Activated CD4-positive, alpha-beta T cell treated with anti-CD3 and anti-CD28 coated beads, Interleukin-2, amount 50 U/mL, for 24 hours (primary cell): ENCODE measurements at regions not wholly inside any gene's neighbourhood (a gene's known extent, or its start where the extent isn't known, plus 50 kb on each side); places are given as distances from the start of the nearest gene placed in this dataset.
"Not testable (repeated sequence)": the region's sequence is repeated elsewhere in the genome, so short reads cannot be mapped to it uniquely, and the experiment has no call there.

Experiments used
- DNase-seq, 2 donors: peaks; one replicate each; pipeline ENCODE4 v3.0.0-alpha.2; 2020; ENCODE audit warnings: low read depth in 1 of 2, low spot score in 1 of 2

DNA sequence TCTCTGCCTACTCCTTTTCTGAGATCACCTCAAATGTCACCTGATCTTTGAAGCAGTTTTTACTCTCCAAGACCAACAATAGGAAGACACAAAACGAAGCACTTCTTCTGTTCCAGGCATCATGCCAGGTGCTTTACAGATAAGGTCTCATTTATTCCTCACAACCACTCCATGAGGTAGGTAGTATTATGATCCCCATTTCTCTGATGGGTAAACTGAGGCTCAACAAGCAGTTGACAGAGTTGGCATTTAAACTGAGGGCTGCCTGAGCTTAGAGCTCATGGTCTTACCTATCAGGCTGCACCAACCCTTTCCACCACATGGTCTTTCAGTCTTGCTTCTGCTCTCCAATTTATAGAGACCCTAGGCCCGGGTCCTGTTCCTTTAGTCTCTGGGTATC lies 147.2 kb upstream of the JUN start:
- no peak for DNase-seq

DNA sequence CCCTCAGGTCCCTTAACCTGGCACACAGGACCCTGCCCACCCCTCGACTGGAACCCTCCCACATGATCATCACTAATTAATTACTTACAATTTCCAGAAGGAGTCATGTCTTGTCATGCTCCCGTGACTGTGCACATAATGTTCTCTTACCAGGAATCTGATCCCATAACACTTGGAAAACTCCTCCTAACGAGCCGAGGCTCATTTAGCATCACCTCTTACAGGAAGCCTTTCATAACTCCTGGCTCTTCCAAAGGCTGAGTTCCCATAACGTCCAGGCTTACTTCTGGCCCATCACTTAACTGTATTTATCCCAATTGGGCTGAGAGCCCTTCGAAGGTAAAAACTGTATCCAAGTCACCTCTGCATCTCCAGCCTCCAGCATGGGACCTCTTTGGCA lies 147.9 kb upstream of the JUN start:
- DNase-seq = no peak

DNA sequence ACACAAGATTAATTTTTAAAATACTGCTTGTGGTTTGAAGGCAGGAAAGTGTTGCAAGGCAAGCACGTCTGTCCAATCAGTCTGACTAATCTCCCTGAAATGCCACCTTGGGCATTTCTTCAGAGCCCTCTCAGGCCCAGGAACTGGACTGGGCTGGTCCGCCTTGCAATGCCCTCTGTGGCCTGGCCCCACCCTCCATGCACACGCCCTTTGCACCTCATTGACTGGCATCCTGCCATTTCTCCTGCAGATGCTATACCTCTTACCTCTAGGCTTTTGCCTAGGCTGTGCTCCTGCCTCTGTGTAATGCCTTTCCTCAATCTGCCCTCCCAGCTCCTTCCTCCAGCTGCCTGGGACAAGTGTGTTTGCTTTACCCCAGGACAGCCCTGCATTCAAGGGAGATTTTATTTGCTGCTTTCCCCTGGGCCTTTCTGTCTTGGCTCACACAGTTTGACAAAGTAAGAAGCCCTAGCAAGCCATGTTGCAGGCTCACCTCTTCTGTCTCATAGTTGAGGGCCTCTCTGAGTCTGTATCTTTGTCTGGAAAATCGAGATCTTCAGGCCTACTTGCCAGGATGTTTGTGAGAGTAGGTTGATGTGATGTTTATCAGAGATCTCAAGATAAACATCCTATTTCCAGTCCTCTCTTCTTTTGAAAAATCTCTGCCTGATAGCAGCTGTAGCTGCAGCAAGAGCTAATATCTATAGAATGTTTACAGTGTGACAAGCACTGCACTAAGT lies 149.2 kb upstream of the JUN start:
- no peak for DNase-seq

DNA sequence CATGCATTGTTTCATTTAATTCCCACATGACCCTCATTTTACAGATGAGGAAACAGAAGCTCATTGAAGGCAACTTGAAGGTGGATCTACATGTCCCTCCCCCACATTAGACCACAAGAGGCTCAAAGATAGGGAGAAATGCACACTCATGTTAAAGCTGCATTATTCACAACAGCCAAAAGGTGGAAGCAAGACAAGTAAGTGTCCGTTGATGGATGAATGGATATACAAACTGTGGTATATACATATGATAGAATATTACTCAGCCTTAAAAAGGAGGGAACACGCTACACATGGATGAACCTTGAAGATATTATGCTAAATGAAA lies 149.7 kb upstream of the JUN start:
- no peak for DNase-seq

DNA sequence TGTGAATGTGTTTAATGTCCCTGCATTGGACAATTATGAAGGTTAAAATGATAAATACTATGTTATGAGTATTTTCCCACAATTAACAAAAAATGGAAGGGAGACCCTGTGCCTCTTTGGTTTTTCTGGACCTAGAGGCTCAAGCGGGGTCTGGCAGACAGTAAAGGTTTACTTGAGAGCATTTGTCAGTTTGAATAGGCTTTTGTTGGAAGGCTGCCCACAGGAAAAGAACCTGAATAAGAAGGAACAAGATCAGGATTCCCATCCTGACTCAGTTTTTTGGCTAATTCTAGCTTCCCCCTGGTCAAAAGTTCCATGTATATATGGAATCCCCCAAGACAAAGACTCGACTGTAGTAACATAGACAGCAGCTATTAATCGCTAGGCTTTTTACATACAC lies 150.9 kb upstream of the JUN start:
- DNase-seq = no peak

DNA sequence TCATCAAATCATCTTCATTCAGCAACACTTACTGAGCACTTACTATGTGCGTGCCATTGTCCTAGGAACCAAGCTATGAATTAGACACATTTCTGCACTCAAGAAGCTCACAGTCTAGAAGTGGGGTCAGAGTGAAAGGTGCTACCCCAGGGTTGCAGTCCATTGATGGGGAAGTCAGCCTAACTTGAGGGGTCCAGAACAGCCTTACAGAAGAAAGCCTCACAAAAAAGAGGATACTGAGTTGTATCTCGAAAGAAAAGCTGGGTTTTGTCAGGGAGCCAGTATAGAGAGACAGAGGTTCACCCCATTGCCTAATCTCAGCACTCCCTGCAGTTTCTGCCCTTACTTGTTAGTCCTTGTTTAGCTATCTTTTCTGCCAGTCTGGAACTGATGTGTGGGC lies 153.1 kb upstream of the JUN start:
- DNase-seq = no peak

DNA sequence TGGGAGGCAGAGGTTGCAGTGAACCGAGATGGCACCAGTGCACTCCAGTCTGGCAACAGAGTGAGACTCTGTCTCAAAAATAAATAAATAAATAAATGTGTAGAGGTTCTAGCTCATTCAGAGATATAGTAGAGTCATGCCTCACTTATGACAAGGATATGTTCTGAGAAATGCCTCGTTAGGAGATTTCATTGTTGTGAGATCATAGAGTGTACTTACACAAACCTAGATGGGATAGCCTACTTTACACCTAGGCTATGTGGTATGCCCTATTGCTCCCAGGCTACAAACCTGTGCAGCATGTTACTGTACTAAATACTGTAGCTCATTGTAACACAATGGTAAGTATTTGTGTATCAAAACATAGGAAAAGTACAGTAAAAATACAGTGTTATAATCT lies 155.3 kb upstream of the JUN start:
- DNase-seq = no peak

DNA sequence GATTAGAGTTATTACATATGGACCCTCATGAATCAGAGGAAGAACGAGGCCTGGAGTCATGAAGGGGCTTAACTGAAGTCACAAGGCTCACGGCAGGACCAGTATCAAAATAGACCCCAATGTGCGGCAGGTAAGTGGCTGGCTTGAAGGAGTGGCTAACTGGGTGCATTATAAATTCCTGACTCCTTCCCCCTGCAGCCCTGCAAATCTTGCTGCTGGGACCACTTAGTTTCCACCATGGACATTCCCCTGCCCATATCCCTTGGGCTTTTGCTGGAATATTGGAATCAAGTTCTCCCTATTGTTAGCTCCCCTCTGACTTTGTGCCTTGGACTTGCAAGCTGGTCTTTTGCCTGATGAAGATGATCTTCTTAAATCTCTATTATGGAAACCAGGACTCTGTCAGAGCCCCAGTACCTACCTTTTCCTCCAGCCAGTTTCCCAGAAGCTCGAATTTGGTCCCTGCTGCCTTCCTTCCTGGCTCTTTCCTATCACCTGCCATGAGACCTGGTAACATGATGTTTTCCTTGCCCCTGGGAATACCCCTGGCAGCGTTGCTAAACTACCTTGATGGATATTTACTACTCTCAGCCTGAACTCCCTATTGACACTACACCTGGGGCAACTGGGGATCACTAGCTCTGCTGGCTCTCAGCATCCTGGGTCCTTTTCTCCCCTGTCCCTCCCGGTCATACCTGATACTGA lies 156.0 kb upstream of the JUN start:
- no peak for DNase-seq

DNA sequence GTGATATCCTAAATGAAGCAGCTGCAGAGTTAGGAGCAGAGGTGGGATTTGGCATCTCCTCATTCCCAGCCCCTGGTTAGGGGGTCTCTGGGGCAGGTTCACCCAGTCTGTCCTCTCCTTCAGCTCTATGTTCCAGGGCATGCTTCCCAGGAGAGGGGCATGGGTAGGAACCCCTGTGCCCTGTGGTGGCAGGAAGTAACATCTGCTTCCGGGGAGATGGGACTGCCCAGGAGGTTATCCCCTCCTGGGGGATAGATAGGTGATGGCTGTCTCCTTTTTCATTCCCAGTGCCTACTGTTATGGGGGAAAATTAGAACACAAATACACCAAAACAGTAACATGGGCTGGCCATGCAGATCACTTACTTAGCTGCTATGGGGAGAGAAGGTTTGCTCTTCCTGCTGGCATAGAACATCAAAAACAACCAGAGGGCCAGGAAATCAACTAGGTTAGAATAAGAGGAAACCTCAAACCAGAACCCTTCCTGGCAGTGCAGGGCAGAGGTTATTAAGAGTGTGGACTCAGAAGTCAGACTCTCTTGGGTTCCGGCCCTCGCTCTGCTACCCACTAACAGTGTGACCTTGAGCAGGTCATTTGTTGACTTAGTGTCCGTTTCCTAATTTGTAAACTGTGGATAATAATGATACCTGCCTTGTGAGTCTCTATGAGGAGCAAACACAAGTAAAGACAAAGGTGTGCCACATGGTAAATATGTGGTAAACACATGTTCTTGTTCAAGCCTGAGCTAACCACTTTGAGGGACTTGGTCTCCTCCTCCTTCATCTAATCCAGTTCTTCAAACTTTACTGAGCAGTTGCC lies 157.8 kb upstream of the JUN start:
- no peak for DNase-seq

DNA sequence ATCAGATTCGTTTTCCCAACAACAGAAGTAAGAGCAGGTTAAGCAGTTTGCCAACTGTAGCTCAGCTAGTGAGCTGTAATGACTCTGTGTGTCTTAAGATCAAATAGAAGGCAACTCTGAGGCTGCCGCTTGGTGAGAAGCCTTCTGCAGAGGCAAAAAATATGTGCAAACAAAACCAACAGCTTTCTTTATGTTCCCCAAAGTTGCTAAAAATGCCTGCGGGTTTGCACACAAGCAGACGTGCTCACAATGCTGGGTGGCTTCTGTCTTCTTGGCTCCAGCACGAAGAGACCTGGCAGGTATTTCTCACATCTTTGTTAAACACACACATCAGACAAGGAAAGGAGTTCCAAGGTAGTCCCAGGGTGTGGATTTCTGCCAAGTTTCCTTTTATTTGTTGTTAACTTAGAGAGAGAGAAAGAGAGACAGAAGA lies 158.9 kb upstream of the JUN start:
- no peak for DNase-seq

DNA sequence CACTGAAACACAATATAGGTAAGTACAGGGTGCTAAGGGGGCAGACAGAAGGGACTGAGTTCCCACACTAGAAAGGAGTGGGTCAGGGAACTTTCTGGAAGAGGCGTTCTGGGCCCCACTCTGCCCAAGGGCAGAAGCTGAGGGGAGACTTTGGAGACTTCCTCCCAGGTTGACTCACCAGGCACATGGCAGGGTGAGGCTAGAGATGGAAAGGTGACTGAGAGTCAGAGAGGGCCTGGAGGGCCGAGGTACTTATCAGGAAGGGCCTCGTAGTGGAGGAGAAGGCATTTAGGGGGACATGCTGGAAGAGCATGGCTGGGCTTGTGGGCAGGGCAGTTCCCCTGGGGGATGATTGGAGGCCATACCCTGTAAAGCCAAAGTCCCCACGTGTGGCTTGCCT lies 159.9 kb upstream of the JUN start:
- DNase-seq = no peak

DNA sequence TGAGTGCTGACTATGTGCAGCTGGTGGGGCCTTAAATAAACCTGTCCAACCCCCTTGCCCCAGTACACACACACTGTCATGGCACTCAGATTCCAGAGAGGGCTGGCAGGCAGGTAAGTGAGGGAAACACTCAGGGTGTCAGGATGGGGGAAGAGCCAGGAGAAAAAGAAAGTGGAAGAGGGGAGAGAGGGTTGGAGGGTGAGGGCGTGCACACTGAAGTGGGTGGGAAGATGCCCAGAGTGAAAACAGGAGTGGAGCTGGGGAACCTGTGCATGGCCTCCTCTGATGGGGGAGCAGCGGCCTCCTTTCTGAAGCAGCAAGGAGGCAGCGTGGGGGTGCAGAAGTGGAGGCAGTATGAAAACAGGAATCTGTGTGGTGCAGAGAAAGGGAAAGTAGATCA lies 160.6 kb upstream of the JUN start:
- DNase-seq = no peak

DNA sequence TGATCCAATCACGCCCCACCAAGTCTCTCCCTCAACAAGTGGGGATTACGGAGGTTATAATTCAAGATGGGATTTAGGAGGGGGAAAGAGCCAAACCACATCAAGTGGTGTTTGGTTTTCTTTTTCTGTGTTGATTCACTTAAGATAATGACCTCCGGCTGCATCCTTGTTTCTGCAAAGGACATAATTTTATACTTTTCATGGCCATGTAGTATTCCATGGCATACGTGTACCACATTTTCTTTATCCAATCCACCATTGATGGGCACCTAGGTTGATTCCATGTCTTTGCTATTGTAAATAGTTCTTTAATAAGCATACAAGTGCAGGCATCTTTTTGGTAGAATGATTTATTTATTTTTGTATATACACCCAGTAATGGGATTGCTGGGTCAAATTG lies 162.5 kb upstream of the JUN start:
- DNase-seq = no peak

DNA sequence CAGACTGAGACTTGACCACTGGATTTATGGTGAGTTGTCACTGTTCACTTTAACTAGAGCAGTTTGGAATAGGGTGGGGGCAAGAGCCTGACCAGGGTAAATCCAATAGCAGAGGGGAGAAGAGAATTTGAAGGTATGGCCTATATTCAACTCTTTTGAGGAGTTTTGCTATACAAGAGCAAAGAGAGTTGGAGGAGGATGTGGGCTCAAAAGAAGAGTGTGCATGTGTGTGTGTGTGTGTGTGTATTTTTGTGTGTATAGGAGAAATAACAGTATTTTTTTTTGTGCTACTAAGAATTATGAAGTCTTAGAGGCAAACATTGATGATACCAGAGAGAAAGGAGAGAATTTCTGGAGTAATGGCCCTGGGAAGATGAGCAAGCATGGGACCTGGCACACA lies 164.8 kb upstream of the JUN start:
- no peak for DNase-seq

DNA sequence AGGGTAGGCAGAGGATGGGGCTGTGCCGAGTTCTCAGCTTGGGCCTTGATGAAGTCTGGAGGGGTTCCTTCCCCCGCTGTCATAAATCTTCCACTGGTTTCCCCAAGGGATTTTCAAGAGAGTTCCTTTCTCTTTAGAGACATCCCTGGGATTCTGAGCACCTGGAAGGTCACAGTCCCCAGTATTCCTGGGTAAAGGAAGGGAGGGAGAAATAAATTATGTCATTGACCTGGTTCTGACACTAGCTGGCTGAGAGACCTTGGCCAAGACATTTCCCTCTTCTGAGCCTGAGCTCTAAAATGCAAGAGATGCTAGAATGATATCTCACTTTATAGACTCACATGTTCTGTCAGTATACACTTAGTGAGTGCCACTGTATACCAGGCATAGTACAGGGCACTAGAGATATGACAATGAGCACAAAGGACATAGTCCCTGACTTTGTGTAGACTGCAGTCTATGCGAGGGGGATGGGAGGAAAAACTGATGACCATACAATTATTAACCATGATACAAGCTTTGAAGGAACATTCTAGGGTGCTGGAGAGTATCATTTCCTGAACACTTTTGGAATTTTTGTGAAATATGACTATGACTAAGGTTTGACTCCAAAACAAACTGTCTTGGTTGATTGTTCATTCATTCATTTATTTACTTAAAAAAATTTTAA lies 165.8 kb upstream of the JUN start:
- no peak for DNase-seq

DNA sequence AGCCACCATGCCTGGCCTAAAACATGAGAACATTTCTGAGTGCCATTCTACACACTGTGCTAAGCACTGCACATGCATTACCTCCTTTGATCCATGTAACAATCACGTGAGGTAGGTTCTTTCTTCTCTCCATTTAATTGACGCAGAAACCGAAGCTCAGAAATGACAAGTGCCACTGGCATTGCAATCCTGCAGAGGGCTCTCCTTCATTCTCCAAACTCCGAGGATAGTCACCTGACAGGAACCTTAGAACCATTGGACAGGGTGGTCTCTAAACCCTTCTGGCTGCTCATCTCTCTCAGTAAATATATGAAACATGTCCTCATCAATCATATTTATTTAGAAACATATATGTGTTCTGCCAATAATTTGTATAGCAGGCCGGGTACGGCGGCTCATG lies 167.1 kb upstream of the JUN start:
- no peak for DNase-seq

DNA sequence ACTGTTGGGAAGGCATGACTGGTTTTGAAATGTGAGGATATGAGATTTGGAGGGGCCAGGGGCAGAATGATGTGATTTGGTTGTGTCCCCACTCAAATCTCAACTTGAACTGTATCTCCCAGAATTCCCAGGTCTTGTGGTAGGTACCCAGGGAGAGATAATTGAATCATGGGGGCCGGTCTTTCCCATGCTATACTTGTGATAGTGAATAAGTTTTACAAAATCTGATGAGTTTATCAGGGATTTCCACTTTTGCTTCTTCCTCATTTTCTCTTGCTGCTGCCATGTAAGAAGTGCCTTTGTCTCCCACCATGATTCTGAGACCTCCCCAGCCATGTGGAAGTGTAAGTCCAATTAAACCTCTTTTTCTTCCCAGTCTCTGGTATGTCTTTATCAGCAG lies 170.1 kb upstream of the JUN start:
- not testable (repeated sequence) for DNase-seq

DNA sequence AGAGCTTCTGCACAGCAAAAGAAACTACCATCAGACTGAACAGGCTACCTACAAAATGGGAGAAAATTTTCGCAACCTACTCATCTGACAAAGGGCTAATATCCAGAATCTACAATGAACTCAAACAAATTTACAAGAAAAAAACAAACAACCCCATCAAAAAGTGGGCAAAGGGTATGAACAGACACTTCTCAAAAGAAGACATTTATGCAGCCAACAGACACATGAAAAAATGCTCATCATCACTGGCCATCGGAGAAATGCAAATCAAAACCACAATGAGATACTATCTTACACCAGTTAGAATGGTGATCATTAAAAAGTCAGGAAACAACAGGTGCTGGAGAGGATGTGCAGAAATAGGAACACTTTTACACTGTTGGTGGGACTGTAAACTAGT lies 179.4 kb upstream of the JUN start:
- not testable (repeated sequence) for DNase-seq

DNA sequence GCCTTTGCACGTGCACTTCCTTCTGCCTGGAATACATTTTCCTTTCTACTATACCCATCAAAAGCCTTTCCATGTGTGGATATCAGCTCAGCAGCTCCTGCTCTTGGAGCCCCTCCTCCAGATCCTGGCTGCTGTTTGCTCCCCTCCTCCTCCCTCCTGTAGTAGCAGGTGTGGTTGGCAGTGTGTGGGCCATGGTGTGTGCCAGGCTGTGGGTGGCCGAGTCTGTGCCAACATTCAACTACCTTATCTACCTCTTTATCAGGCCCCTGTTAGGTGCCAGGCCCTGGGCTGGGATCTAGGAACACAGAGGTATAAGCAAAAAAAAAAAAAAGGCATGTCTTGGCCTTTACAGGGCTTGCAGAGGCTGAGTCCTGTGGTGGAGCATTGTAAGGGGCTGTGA lies 180.6 kb upstream of the JUN start:
- DNase-seq = no peak

DNA sequence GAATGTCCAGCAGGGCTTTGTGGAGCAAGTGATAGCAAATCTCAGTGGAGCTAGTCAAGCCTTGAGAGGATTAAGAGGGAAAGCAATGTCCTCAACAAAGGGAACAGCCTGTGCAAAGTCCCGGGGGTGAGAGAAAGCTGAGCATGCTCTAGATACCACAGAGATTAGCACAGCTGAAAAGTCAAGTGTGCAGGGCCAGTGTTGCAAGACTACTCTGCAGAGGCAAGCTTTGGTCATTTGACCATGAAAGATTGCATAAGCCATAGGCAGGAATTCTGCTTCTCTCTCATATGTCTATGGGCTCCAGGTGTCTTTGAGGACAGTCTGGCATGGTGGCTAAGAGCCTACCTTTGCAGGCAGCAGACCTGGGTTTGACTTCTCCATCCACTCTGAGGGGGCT lies 181.0 kb upstream of the JUN start:
- DNase-seq = no peak

DNA sequence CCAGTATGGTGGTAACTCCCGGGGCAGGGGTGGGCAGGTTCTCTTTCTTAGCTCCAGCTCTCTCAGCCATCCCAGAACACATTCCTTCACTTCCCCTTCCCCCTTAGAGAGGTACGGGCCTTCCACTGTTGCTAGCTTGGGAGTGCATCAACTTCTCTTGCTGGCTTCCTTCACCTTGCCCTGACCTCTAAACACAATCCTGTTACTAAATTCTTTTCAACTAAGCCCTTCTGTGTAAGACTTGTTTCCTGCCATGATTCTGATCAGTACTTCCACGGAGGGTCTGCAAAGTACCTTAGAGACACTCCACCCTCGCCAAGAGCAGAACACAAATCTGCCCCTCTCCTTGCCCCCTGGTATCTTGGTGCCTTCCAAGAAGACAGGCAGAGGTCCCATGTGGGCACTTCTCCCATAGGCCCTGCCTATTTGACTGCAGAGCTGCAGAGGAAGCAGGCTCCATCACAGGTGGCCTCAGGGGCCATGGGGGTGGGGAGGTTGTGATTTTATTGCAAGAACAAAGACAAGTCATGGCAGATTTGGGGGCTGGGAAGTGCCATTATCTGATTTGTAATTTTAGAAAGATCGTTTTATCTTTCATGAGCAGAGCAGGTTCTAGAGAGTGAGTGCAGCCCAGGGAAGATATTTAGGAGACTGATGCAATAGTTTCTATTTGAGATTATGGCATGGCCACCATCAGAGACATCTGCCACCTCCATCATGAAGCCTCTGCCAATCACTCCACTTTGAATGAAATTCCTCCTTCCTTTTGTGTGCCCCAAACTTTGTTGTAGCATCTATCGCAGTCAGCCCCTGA lies 182.5 kb upstream of the JUN start:
- no peak for DNase-seq
